ENCODE measurements at regions not wholly inside any gene's neighbourhood (a gene's known extent, or its start where the extent isn't known, plus 50 kb on each side); places are given as distances from the start of the nearest gene placed in this dataset.

DNA sequence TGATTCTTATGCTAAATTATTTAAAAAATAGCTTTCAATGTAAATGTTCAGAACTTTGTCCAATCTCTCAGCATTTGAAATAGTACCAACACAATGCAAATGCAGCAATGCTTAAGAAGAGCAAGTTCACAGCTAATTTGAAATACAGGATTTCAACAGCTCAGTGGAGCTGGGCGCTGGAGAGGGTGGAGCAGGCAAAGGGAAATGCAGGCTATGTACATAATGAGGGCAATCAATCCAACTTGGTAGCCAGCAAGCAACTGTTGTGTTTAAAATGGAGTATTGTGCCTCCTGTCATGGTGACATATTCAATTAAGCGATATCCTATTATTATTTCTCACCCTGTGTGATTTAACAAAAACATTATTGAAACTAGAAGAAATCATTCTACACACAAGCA lies 568.8 kb downstream of the PSAT1 start:
- H3K4me3 ChIP-seq (ENCODE audit: low read depth, low read length) = no peak overlapping the region
- TF ChIP-seq, protein P1, sequence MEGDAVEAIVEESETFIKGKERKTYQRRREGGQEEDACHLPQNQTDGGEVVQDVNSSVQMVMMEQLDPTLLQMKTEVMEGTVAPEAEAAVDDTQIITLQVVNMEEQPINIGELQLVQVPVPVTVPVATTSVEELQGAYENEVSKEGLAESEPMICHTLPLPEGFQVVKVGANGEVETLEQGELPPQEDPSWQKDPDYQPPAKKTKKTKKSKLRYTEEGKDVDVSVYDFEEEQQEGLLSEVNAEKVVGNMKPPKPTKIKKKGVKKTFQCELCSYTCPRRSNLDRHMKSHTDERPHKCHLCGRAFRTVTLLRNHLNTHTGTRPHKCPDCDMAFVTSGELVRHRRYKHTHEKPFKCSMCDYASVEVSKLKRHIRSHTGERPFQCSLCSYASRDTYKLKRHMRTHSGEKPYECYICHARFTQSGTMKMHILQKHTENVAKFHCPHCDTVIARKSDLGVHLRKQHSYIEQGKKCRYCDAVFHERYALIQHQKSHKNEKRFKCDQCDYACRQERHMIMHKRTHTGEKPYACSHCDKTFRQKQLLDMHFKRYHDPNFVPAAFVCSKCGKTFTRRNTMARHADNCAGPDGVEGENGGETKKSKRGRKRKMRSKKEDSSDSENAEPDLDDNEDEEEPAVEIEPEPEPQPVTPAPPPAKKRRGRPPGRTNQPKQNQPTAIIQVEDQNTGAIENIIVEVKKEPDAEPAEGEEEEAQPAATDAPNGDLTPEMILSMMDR (IDR thresholded peaks at IDR 0.05; ENCODE audit: low read depth, low read length) = no peak

DNA sequence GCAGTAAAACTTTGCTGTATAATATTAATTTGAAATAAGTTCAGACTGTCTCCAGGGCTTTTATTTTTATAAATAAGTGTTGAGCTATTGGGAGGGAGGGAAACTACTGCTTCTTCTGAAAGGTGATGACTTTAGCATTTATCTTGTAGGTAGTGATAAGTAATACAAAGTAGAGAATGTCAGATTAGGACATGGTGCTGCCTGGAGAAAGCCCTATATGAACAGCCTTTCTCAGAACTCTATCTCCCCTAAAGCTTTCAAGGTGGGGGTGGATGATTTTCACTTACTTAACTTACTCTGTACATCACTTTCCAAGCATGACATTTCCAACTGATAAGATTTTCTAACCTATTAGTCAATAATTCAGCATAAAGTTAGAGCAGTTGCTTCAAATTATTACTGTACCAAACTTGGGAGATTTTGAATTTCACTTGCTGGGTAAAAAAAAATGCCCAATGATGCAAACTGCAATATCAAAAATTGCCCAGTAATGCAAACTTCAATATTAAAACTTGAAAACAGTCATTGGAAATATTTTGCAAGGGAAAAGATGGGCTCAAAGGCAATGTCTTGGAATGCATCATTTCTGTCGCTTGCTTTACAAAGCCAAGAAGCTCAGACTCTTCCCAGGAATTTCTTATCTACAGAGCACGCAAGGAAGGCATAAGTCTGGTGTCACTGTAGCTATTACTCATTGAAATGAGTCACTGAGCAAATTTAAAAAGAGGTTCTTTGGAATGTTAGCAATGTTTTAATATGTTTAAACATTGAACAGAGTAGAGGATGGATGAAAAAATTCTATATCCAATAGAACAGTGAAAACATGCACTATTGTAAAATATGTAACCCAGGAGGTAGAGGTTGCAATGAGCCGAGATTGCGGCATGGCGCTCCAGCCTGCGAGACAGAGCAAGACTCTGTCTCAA lies 569.5 kb downstream of the PSAT1 start:
- TF ChIP-seq, protein P1 (IDR thresholded peaks at IDR 0.05; ENCODE audit: low read depth, low read length) = no peak
- no peak overlapping the region for H3K4me3 ChIP-seq (ENCODE audit: low read depth, low read length)

DNA sequence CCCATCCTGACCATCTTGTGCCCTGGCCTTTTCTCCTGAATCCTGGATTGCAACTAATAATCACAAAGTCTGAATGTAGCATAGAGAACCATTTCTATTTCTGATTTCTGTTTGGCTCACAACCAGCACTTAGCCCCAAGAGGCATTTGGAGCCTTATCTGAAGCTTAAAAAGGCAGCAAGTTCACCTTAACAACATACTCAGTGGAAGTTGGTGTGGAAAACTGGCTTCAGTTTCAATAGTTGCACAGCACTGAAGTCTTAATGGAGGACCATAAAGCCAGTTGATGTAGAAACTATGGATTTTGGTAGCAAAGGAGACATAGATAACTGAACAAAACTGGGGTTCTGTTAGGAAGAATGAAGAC lies 574.1 kb downstream of the PSAT1 start:
- H3K4me3 ChIP-seq (ENCODE audit: low read depth, low read length) = no peak overlapping the region
- TF ChIP-seq, protein P1 (IDR thresholded peaks at IDR 0.05; ENCODE audit: low read depth, low read length) = no peak

DNA sequence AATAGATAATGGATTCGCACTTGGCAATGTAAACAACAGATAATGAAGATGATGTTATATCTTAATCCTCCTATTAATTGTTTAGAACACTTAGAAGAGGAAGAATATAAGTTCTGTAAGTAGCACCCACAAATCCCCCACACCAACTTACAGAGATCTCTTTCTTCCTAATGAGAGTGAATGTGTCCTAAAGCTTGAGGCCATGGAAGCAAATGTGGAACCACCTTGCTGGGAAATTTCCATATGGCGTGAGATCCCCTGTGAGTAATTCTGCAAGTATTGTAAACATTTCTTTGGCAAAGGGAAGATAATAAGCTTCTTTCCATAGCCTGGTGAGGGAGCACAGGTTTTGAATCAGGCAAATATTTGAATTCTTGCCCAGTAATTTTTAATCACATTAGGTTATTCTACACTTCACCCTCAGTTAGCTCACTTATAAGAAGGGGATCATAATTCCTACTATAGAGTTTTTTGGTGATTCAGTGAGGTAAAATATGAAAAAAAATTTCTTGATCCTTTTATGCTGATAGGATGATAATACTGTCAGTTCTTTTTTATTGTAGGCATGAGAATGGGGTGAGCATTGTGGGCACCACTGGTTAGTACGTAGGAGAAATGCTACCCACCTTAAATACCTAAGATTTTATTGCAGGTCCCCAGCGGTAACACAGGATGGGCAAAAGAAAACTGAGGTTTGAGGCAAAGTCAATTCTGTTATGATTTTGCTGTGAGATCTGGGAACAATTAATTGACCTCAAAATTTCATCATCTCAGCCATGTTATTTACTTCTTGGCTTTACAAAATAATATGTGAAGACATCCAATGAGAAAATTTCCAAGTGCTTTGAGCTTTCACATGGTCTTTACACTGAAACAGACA lies 574.8 kb downstream of the PSAT1 start:
- no peak overlapping the region for H3K4me3 ChIP-seq (ENCODE audit: low read depth, low read length)
- TF ChIP-seq, protein P1 (IDR thresholded peaks at IDR 0.05; ENCODE audit: low read depth, low read length) = no peak

DNA sequence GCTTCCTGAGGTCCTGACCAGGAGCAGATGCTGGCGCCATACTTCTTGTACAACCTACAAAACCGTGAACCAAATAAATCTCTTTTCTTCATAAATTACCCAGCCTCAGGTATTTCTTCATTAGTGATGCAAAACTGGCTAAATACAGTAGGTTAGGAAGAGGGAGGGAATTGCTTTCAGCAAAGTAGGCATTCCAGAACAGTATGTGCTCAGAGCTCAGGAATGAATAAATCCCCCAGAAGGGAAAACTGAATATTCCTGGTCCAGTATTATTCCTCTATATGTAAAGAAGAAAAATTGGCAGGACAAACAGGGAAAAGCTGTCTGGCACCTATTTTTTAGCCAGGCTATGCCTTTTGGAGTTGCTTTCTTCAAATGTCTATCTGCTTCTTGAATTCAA lies 577.1 kb downstream of the PSAT1 start:
- H3K4me3 ChIP-seq (ENCODE audit: low read depth, low read length) = no peak overlapping the region
- TF ChIP-seq, protein P1 (IDR thresholded peaks at IDR 0.05; ENCODE audit: low read depth, low read length) = no peak

DNA sequence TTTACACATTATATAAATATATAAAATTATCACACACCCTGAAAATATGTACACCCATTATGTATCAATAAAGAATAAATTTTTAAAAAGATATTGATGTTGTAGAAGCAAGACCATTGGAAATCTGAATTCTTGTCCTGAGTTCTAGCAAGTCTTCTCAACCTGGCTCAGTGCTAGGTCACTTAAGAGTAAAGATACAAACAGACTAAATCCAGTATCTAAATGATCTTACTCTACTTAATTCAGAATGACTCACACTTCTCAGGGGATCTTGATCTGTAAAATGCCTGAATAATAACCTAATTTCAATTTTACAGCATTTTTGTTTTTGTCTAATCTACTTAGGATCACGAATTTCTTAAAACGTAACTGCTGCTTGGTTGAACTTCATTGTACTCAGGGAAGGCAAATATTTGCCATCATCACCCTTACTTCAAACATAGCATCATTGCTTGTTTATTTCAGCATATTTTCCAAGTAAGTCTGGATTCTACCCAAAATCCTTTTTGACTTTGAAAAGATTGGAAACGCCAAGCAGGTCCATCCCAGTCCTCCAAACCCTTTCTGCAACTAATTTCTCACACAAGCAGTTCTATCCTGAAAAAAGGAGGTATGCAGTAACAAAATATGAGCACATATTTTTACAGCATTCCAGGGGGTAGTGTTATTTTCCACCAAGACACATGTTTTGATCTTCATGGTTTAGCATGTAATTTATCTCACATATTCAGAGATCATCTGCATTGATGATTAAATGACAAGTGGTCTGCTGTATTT lies 582.6 kb downstream of the PSAT1 start:
- TF ChIP-seq, protein P1 (IDR thresholded peaks at IDR 0.05; ENCODE audit: low read depth, low read length) = no peak
- no peak overlapping the region for H3K4me3 ChIP-seq (ENCODE audit: low read depth, low read length)
